GM13977 (cell line): ENCODE measurements at regions not wholly inside any gene's neighbourhood (a gene's known extent, or its start where the extent isn't known, plus 50 kb on each side); places are given as distances from the start of the nearest gene placed in this dataset.

Source experiments
- DNase-seq: peaks from one replicate; pipeline ENCODE4 v3.0.0; 2012; ENCODE audit warnings: low spot score
- in situ Hi-C: fragments of 300-500 bp; cut with MboI; formaldehyde crosslinking; loops from one replicate; pipeline ENCODE4 v1.12.0; 2022; ENCODE audit warnings: low sequenced_read_pairs, low pct_unique_long_range_greater_than_20kb, mixed read lengths, inconsistent platforms; ENCODE audit not compliant: unreplicated experiment
- TF ChIP-seq, protein P1 (sequence below): IDR thresholded peaks from 2 replicates; pipeline ENCODE4 v1.5.1; 2012; ENCODE audit warnings: mild to moderate bottlenecking, control low read depth; ENCODE audit not compliant: insufficient read depth; ENCODE audit errors: extremely low read depth, missing control alignments

DNA sequence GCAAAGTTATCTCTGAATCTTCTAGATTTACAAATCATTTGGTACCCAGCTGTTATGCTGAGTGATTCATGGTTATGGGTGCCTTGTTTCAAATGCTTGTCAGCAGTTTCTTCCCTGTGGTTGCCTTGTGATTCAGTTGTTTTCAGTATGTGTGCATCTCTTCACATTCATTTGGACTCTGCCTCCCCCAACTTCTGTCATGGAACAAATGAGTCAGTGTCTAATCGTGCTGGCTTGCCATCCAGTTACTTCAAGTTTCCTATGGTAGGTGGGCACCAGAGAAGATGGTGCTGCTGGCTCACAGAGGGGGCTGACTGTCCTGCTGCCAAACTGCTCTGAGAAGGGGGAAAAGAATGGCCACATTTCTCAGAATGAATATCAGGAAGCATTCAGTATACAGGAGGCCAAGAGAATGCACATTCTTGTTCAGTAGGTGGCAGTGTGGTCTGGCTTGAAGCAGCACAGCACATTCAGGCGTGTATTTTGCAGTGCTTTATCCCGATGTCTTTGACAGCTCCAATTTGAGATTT lies 260.9 kb downstream of the GLUD2 start:
- in situ Hi-C loops = no loop called here
- peak; percentile 20 for DNase-seq
- TF ChIP-seq, protein P1, sequence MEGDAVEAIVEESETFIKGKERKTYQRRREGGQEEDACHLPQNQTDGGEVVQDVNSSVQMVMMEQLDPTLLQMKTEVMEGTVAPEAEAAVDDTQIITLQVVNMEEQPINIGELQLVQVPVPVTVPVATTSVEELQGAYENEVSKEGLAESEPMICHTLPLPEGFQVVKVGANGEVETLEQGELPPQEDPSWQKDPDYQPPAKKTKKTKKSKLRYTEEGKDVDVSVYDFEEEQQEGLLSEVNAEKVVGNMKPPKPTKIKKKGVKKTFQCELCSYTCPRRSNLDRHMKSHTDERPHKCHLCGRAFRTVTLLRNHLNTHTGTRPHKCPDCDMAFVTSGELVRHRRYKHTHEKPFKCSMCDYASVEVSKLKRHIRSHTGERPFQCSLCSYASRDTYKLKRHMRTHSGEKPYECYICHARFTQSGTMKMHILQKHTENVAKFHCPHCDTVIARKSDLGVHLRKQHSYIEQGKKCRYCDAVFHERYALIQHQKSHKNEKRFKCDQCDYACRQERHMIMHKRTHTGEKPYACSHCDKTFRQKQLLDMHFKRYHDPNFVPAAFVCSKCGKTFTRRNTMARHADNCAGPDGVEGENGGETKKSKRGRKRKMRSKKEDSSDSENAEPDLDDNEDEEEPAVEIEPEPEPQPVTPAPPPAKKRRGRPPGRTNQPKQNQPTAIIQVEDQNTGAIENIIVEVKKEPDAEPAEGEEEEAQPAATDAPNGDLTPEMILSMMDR = peak; percentile 61

- in situ Hi-C loops = no loop called here
- no peak for DNase-seq
- TF ChIP-seq, protein P1 = no peak
Observed at GRCh38 chrX:121310820-121311219, 263.4 kb downstream of the GLUD2 start.

GRCh38 chrX:121320441-121320840 lies 273.0 kb downstream of the GLUD2 start:
- DNase-seq = no peak
- TF ChIP-seq, protein P1 = no peak
- in situ Hi-C loops = no loop called here

- in situ Hi-C loops = no loop called here
- TF ChIP-seq, protein P1 = peak; percentile 28
- no peak for DNase-seq
Observed at GRCh38 chrX:121322159-121322558, 274.7 kb downstream of the GLUD2 start.

DNA sequence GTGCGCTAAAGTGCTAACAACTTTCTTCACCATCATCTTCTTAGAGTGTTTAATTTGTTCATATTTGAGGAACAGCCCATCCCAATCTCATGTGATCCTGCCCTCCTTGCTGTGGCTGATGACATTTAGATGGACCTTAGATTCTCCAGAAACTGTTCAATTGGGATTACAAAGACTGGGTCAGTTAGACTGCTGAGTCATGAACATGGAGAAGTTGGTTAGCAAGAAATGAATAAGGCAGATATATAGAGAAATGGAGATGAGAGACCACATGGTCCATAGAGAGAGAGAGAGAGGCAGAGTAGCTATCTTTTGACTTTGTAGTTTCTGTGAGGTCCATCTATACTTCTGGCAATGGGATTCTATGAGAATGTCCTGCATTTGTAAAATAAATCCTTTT lies 275.9 kb downstream of the GLUD2 start:
- DNase-seq = no peak
- TF ChIP-seq, protein P1 = no peak
- in situ Hi-C loops = no loop called here

GRCh38 chrX:121333942-121334341 lies 286.5 kb downstream of the GLUD2 start:
- no peak for DNase-seq
- in situ Hi-C loops = no loop called here
- TF ChIP-seq, protein P1 = peak; percentile 9
